ENCODE measurements at regions not wholly inside any gene's neighbourhood (a gene's known extent, or its start where the extent isn't known, plus 50 kb on each side); places are given as distances from the start of the nearest gene placed in this dataset.

DNA sequence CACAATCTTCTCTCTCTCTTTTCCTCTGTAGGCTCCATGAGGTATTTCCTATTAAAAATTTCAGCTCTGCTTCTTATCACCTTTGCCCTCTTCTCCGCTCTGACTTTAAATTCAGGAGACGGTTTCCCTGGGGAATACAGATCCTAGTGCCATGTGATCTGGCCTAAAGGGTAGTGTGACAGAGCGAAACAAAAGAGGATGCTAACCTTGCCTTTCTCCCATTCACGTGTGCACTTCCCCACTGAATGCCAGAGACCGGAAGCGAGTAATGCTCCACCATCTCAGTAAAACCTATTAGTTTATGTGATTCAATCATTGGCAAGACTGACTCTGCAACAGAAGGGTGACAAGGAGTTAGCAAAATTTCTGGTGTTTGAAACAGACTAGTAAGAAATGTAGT lies 358.3 kb downstream of the ZNF521 start:
- DNase-seq: no peak

DNA sequence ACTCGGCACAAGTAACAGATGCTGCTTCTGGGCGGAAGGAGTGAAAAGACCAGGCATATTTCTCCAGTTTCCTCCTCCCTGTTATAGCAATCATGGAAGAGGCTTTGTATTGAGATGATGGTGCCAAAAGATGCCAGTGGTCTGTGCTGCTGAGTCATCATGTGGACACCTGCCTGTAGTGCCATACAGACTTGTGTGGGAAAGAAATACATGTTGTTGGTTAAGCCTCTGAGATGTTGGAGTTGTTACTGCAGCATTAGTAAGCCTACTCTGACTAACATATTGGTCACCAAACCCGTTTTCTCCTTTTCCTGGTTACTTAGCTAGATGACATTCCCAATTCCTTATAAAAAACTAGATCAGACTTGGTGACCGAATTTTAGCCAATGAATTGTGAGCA lies 356.9 kb downstream of the ZNF521 start:
- no peak for DNase-seq

DNA sequence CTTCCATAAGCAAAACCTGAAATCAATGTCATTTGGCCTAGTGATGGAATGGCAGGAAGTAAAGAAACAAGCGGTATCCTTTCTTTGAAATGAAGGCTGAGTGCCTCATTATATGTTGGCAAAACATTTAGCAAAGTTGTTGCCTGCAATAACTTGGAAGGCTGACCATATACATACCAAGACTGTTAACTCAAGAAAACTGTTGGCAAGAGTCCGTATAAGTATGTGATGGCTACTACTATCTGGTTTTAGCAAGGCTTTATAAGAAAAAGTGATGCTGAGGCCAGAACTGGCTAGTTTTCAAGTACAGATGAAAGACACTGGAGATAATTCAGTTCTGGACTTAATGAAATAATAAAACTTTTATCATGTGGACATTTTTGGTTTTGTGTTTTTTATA lies 356.2 kb downstream of the ZNF521 start:
- no peak for DNase-seq

GRCh38 chr18:24999650-25000267 lies 352.2 kb downstream of the ZNF521 start:
- no peak for DNase-seq

- no peak for DNase-seq
Observed at GRCh38 chr18:25001803-25002202, 350.2 kb downstream of the ZNF521 start.

DNA sequence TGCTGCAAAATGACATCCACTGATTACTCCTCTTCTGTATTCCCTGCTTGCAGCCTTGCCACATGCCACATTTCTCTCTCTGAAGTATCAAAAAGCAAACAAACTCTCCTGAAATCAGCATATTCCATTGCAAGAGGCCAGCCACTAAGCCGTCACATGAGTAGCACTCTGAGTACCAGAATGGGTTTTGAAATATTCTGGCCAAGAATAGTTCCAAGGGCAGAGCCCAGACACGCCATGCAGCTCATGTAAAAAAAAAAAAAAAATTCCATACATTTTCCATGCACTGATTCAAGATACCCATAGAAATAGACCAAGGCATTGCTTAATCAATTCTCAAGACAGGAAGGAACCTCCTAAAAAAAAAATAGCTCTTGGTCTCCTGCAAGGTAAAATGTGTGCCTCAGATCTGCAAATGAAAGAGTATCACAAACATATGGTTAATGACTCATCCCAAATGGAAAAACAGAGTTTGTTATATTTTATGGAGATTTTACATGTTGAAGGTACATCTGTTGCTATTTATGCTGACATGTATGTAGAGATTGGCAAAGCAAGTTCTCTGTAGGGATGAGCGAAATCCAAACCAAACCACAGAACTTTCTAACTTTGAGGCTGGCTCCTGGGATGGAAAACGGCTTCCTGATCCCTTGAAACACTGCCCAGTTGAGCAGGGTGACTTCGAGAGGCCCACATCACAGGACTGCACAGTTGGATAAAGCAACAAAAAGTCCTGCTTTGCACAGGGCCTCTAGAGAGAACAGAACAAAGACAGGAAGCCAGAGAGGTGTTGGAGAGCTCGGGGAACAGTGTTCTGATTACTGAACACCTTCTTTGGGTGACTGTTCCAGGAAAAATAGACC lies 346.2 kb downstream of the ZNF521 start:
- DNase-seq: no peak

DNA sequence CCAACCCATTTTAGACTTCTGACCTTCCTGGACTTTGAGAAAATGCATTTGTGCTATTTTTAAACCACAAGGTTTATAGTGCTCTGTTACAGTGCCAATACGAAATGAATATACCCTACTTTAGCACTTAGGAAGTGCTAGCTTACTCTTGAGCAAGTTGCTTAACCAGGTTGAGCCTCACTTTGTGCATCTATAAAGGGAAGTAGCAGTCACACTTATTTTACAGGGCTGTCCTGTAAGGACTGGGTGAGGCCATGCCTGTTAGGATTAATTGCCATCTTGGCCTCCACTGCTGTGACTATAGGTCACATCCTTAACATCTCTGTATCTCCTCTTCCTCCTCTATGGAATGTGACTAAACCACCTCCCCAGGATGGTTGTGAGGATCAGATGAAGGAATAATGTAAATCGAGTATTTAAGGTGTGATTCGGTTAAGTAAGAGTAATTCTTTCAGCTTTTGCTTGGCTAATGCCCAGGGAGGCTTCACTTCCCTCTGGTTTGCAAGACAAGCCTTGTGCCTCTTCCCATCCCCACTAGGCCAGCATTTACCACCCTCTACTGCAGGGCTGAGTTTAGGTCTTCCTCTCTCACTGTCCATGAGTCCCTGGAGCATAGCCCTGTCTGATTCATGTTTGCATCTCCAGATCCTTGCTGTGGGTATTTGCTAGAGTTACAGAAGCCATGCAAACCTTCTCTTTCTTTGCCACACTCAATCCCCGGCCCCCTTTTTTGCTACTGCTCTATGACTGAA lies 341.2 kb downstream of the ZNF521 start:
- no peak for DNase-seq

Measured in NCI-H1048 (cell line).